Common myeloid progenitor, CD34-positive (primary cell): ENCODE measurements at regions not wholly inside any gene's neighbourhood (a gene's known extent, or its start where the extent isn't known, plus 50 kb on each side); places are given as distances from the start of the nearest gene placed in this dataset.
"Not testable (repeated sequence)": the region's sequence is repeated elsewhere in the genome, so short reads cannot be mapped to it uniquely, and the experiment has no call there.

Source experiments
- CTCF ChIA-PET: fragments of 350-600 bp; sonication (Branson Sonifier 250); formaldehyde crosslinking; loops from one replicate; lab custom pipeline; 2021; ENCODE audit warnings: antibody characterized with exemption; lab: Charles Lee
- POLR2A ChIA-PET: fragments of 350-600 bp; sonication (Branson Sonifier 250); formaldehyde crosslinking; loops from one replicate; lab custom pipeline; 2021; ENCODE audit warnings: antibody characterized with exemption; lab: Charles Lee
- DNase-seq, 3 donors: peaks; one replicate each; pipeline versions ENCODE4 v3.0.0 to v3.0.0-alpha.2; 2013
- H3K27ac ChIP-seq, 2 experiments: 1 replicate in 1 of 2; 2 replicates in 1 of 2; pipeline ENCODE4 v1.7.0; 2013; ENCODE audit warnings: inconsistent platforms in 2 of 2, low read length in 2 of 2, mild to moderate bottlenecking in 2 of 2, low read depth in 1 of 2, moderate library complexity in 1 of 2; ENCODE audit not compliant: severe bottlenecking in 2 of 2, insufficient read depth in 1 of 2, poor library complexity in 1 of 2
- H3K27me3 ChIP-seq, 5 experiments: replicated peaks in 2 of 5; 1 replicate in 3 of 5; 2 replicates in 2 of 5; pipeline versions ENCODE4 v1.6.1 to v1.7.0; 2013; ENCODE audit warnings: low read length in 4 of 5, mild to moderate bottlenecking in 2 of 5, moderate library complexity in 2 of 5, inconsistent platforms in 1 of 5; ENCODE audit not compliant: insufficient read depth in 5 of 5, control insufficient read depth in 4 of 5
- H3K36me3 ChIP-seq, 4 experiments: 1 replicate in 2 of 4; 2 replicates in 2 of 4; pipeline versions ENCODE4 v1.6.1 to v1.7.0; 2013; ENCODE audit warnings: low read length in 3 of 4, control low read depth in 1 of 4, mild to moderate bottlenecking in 1 of 4; ENCODE audit not compliant: control insufficient read depth in 4 of 4, insufficient read depth in 4 of 4
- H3K4me1 ChIP-seq, 4 experiments: 1 replicate in 3 of 4; 2 replicates in 1 of 4; pipeline versions ENCODE4 v1.6.1 to v1.7.1; 2013; ENCODE audit warnings: low read length in 3 of 4, mild to moderate bottlenecking in 3 of 4, control low read depth in 1 of 4, inconsistent platforms in 1 of 4, moderate library complexity in 1 of 4; ENCODE audit not compliant: control insufficient read depth in 4 of 4, insufficient read depth in 4 of 4; ENCODE audit errors: control extremely low read depth in 1 of 4
- H3K4me3 ChIP-seq, 7 experiments: 1 replicate in 4 of 7; 2 replicates in 3 of 7; pipeline versions ENCODE4 v1.5.1 to v1.7.0; 2013; ENCODE audit warnings: mild to moderate bottlenecking in 7 of 7, low read length in 6 of 7, moderate library complexity in 6 of 7, inconsistent platforms in 2 of 7, low read depth in 2 of 7, control low read depth in 1 of 7; ENCODE audit not compliant: insufficient read depth in 4 of 7, control insufficient read depth in 1 of 7; ENCODE audit errors: extremely low read depth in 1 of 7
- H3K9me3 ChIP-seq, 5 experiments: 1 replicate in 4 of 5; 2 replicates in 1 of 5; pipeline versions ENCODE4 v1.6.1 to v1.7.1; 2013; ENCODE audit warnings: low read length in 4 of 5, mild to moderate bottlenecking in 2 of 5, inconsistent platforms in 1 of 5, low read depth in 1 of 5, moderate library complexity in 1 of 5; ENCODE audit not compliant: control insufficient read depth in 4 of 5, insufficient read depth in 2 of 5; ENCODE audit errors: control extremely low read depth in 1 of 5
- whole genome bisulfite sequencing: methylation state at CpG from one replicate; pipeline ENCODE4 v1.1.5; 2013; ENCODE audit not compliant: insufficient coverage; 5-methylcytosine and 5-hydroxymethylcytosine counted together

- Histone ChIP-seq H3K4me3 (no peak overlapping the region), H3K4me1 (no peaks in the 10 kb centered on the region), H3K9me3 (no peaks in the 10 kb centered on the region), H3K27ac (no peak overlapping the region), H3K36me3 (no peaks in the 10 kb centered on the region), H3K27me3 (no peaks in the 10 kb centered on the region)
- ChIA-PET POLR2A (no interaction called here), CTCF (no interaction called here)
- 86% methylated on average over 1 of the region's 2 CpGs for WGBS
- no peak for DNase-seq
Measured at GRCh38 chr6:9708600-9708999, 706.3 kb downstream of the TFAP2A start.

- ChIA-PET CTCF (no interaction called here), POLR2A (no interaction called here)
- H3K4me1 ChIP-seq = no peaks in the 10 kb centered on the region
- no peak overlapping the region for H3K27ac ChIP-seq
- WGBS = 100% methylated on average over 2 of the region's 2 CpGs
- H3K9me3 ChIP-seq = no peaks in the 10 kb centered on the region
- H3K36me3 ChIP-seq = no peaks in the 10 kb centered on the region
- no peak overlapping the region for H3K4me3 ChIP-seq
- no peaks in the 10 kb centered on the region for H3K27me3 ChIP-seq
- DNase-seq = no peak
Measured at GRCh38 chr6:9704989-9705388, 709.9 kb downstream of the TFAP2A start.

GRCh38 chr6:9702914-9703313 lies 712.0 kb downstream of the TFAP2A start:
- ChIA-PET CTCF (no interaction called here), POLR2A (no interaction called here)
- H3K4me3 ChIP-seq = no peak overlapping the region
- DNase-seq = no peak
- no peaks in the 10 kb centered on the region for H3K4me1 ChIP-seq
- no peaks in the 10 kb centered on the region for H3K27me3 ChIP-seq
- no peaks in the 10 kb centered on the region for H3K9me3 ChIP-seq
- WGBS = no CpG with 5 or more reads among the region's 1 CpG
- H3K36me3 ChIP-seq = no peaks in the 10 kb centered on the region
- H3K27ac ChIP-seq = no peak overlapping the region

- H3K4me3 ChIP-seq = no peak overlapping the region
- ChIA-PET POLR2A (no interaction called here), CTCF (no interaction called here)
- no peaks in the 10 kb centered on the region for H3K9me3 ChIP-seq
- no peaks in the 10 kb centered on the region for H3K4me1 ChIP-seq
- no peak overlapping the region for H3K27ac ChIP-seq
- WGBS = 87% methylated on average over 3 of the region's 5 CpGs
- no peaks in the 10 kb centered on the region for H3K36me3 ChIP-seq
- DNase-seq = no peak
- no peaks in the 10 kb centered on the region for H3K27me3 ChIP-seq
Measured at GRCh38 chr6:9699888-9700287, 715.0 kb downstream of the TFAP2A start.

- Histone ChIP-seq H3K9me3 (no peaks in the 10 kb centered on the region), H3K4me3 (no peak overlapping the region), H3K27ac (no peak overlapping the region), H3K36me3 (no peaks in the 10 kb centered on the region), H3K4me1 (no peaks in the 10 kb centered on the region), H3K27me3 (no peaks in the 10 kb centered on the region)
- WGBS = 100% methylated on average over 7 of the region's 7 CpGs
- ChIA-PET POLR2A (interaction anchor here (0.6 kb wide), 1 partner anchor 10 kb away, joined by 3 read pairs; no protein-coding TSS in a partner anchor), CTCF (no interaction called here)
- DNase-seq = no peak
Measured at GRCh38 chr6:9697263-9697931, 717.5 kb downstream of the TFAP2A start.

GRCh38 chr6:9690388-9690787 lies 724.5 kb downstream of the TFAP2A start:
- CTCF ChIA-PET = no interaction called here
- Histone ChIP-seq H3K36me3 (no peaks in the 10 kb centered on the region), H3K4me1 (no peaks in the 10 kb centered on the region), H3K27ac (no peak overlapping the region), H3K27me3 (no peaks in the 10 kb centered on the region), H3K4me3 (no peak overlapping the region), H3K9me3 (no peaks in the 10 kb centered on the region)
- POLR2A ChIA-PET = no interaction called here
- DNase-seq = no peak

- H3K27me3 ChIP-seq, H3K27ac ChIP-seq, H3K4me3 ChIP-seq, H3K4me1 ChIP-seq, DNase-seq, H3K9me3 ChIP-seq, POLR2A ChIA-PET, CTCF ChIA-PET, H3K36me3 ChIP-seq: not testable (repeated sequence)
- WGBS = 89% methylated on average over 6 of the region's 6 CpGs
Measured at GRCh38 chr6:9680727-9681126, 734.1 kb downstream of the TFAP2A start.
